Retinal pigment epithelial cell (primary cell): ENCODE measurements at regions not wholly inside any gene's neighbourhood (a gene's known extent, or its start where the extent isn't known, plus 50 kb on each side); places are given as distances from the start of the nearest gene placed in this dataset.
A peak's percentile ranks its signal among the peaks of the same experiment; 100 is the strongest.

Experiments
- DNase-seq: peaks from one replicate; pipeline ENCODE4 v3.0.0-alpha.2; 2010; ENCODE audit warnings: low read depth
- H3K4me3 ChIP-seq: 2 replicates; pipeline ENCODE4 v1.5.1; 2011; ENCODE audit warnings: mild to moderate bottlenecking, low read length, control low read depth, moderate library complexity
- TF ChIP-seq, protein P1 (sequence below): conservative IDR thresholded peaks from 2 replicates; pipeline ENCODE4 v1.5.1; 2011; ENCODE audit warnings: low read depth, low read length, control low read depth, inconsistent platforms

DNA sequence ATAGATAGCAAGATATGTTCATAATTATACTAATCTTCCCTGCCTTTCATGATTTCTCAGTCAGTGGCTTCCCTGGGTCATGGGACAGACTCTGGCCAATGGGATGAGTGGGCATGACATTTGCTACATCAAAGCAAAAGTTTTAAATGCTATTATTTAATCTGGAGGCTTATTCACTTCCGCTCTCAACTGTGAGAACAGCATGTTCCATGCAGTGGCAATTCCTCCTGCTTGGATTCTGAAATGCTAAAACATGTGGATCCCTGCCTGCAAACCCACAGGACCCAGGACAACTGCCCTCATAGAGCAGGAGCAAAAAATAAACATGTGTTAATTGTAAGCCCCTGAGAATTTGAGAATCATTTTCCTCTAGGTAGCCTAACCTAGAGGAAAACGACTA, 1412.4 kb upstream of the CELF2 start:
- DNase-seq: no peak
- TF ChIP-seq, protein P1, sequence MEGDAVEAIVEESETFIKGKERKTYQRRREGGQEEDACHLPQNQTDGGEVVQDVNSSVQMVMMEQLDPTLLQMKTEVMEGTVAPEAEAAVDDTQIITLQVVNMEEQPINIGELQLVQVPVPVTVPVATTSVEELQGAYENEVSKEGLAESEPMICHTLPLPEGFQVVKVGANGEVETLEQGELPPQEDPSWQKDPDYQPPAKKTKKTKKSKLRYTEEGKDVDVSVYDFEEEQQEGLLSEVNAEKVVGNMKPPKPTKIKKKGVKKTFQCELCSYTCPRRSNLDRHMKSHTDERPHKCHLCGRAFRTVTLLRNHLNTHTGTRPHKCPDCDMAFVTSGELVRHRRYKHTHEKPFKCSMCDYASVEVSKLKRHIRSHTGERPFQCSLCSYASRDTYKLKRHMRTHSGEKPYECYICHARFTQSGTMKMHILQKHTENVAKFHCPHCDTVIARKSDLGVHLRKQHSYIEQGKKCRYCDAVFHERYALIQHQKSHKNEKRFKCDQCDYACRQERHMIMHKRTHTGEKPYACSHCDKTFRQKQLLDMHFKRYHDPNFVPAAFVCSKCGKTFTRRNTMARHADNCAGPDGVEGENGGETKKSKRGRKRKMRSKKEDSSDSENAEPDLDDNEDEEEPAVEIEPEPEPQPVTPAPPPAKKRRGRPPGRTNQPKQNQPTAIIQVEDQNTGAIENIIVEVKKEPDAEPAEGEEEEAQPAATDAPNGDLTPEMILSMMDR: no peak
- no peak overlapping the region for H3K4me3 ChIP-seq

DNA sequence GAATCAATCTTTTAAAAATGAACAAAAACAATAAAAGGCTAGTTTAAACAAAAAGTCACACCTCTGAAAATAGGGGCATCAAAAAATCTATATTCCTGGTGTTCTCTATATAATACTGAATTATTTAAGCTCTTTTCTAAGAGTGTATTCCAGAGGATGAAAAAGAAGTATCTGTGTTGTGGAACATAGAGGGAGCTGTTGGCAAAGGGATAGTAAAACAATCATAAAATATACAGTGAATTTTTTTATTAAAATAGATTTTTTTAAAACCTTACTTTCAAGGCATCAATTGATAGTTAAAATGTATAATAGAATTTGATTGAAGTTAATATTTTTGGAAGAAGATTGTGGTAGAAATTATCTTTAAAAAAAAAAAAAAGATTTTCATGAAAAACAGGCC, 1409.1 kb upstream of the CELF2 start:
- H3K4me3 ChIP-seq: no peak overlapping the region
- TF ChIP-seq, protein P1: peak; percentile 57
- DNase-seq: no peak

DNA sequence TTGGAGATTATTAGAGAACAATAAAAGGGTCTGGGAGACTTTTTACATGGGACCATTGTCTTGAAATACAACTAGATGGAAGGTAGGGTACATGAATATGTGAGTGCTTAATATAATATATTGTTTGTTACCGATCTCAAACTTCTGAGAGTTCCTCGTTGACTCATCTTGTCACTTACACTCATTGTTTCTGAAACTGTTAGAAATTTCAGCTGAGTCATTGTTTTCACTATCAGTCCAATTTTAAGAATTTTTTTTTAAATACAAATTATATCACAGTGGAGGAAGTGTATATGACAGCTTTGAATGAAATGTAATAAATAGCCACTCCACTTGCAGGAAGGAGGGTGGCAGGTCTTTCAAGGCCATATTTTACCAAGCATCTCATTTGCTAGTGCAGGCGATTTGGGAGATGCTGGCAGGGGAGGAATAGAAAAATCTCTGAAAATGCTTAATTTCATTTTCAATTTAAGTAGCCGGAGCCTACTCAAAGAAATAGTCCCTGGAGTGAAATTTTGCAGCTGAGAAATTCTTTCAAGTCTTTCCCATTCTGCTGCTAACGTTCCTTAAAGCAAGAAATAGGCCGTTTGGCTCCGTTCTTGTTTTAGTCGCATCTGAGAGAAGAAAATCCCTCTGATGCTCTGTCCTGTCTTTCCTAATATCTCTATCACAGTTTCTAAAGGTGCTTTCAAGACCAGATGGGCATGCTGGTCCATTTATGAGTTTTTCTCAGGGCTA, 1404.2 kb upstream of the CELF2 start:
- no peak for DNase-seq

DNA sequence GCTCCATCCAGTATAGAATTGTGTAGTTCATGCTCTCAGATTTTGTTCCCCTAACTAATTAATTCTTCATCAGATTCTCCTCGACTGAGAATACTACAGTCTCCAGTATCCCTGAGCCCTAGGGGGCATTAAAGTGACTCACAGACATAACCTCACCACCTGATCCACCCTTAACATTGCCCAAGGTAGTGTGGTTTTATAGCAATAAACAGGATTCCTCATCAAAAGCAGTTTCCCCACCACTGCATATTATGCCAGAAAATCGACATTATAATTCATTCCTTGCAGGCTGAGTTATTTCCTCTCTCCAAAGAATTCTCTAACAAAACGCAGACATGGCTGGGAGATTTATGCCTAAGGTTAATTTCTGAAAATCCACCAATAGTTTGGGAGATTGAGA, 1402.5 kb upstream of the CELF2 start:
- TF ChIP-seq, protein P1: no peak
- H3K4me3 ChIP-seq: no peak overlapping the region
- no peak for DNase-seq

More for the DNA sequence above, 1404.2 kb upstream of the CELF2 start:
- H3K4me3 ChIP-seq: no peak overlapping the region
- TF ChIP-seq, protein P1: no peak

DNA sequence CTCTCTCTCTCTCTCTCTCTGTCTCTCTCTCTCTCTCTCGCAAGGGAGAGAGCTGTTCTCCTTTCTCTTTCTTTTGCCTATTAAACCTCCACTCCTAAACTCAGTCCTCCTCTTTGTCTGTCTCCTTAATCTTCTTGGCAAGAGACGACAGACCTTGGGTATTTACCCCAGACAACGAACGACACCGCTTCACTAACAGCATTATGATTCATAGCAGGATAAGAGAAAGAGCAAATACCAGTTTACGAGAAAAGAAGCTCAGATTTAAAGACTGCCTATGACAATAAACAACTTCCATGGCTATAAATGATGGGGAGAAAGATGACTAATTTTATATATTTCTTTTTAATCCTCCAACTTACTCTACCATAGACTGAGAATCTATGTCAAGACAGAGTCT, 1396.5 kb upstream of the CELF2 start:
- DNase-seq: no peak
- H3K4me3 ChIP-seq: no peak overlapping the region
- TF ChIP-seq, protein P1: no peak

DNA sequence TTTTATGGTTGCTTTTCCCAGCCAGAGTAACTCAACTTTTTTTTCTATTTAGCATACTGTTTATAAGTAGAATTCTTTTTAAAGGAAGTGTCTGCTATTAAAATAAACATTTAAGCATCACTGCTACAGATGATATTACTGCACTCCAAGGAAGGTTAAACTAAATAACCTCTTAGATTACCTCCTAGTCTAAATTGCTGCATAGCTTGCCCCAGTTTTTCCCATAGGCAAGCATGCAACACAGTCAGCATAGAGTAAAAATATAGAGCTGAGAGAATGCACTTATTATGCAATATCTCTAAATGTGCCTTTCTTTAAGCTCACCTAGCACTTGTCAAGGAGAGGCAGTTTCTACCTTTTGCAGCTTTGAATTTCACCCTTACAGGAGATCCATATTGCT, 1392.4 kb upstream of the CELF2 start:
- DNase-seq: no peak
- TF ChIP-seq, protein P1: no peak
- H3K4me3 ChIP-seq: no peak overlapping the region

DNA sequence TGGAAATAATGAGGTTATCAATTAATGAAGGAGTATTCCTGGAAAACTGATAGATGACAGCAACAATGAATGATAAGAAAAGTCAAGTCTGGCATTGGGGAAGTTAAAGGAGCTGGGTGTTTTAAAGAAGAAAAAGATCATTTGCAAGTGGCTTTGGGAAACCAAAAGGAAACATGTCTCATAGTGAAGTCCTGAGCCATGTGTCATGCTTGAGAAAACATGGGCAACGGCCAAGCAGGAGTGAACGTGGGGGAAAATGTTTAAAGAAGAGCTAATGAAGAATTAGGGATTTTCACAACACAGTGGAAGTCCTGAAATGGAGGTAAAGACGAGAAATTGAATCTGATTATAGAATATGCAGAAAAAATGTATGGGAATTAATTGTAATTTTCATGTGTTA, 1383.2 kb upstream of the CELF2 start:
- H3K4me3 ChIP-seq: no peak overlapping the region
- DNase-seq: no peak
- TF ChIP-seq, protein P1: no peak
